ENCODE measurements at regions not wholly inside any gene's neighbourhood (a gene's known extent, or its start where the extent isn't known, plus 50 kb on each side); places are given as distances from the start of the nearest gene placed in this dataset.

- TF ChIP-seq, protein P1, sequence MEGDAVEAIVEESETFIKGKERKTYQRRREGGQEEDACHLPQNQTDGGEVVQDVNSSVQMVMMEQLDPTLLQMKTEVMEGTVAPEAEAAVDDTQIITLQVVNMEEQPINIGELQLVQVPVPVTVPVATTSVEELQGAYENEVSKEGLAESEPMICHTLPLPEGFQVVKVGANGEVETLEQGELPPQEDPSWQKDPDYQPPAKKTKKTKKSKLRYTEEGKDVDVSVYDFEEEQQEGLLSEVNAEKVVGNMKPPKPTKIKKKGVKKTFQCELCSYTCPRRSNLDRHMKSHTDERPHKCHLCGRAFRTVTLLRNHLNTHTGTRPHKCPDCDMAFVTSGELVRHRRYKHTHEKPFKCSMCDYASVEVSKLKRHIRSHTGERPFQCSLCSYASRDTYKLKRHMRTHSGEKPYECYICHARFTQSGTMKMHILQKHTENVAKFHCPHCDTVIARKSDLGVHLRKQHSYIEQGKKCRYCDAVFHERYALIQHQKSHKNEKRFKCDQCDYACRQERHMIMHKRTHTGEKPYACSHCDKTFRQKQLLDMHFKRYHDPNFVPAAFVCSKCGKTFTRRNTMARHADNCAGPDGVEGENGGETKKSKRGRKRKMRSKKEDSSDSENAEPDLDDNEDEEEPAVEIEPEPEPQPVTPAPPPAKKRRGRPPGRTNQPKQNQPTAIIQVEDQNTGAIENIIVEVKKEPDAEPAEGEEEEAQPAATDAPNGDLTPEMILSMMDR (IDR thresholded peaks at IDR 0.05): no peak
- TF ChIP-seq POLR2A (IDR thresholded peaks at IDR 0.05) (no peak), POLR2AphosphoS5 (IDR thresholded peaks at IDR 0.05) (no peak)
Observed at GRCh38 chr2:13818002-13818401, 814.5 kb upstream of the LRATD1 start.
